ENCODE measurements at regions not wholly inside any gene's neighbourhood (a gene's known extent, or its start where the extent isn't known, plus 50 kb on each side); places are given as distances from the start of the nearest gene placed in this dataset.

GRCh38 chr1:5324883-5325282 lies 667.3 kb downstream of the NPHP4 start:
- TF ChIP-seq, protein P1, sequence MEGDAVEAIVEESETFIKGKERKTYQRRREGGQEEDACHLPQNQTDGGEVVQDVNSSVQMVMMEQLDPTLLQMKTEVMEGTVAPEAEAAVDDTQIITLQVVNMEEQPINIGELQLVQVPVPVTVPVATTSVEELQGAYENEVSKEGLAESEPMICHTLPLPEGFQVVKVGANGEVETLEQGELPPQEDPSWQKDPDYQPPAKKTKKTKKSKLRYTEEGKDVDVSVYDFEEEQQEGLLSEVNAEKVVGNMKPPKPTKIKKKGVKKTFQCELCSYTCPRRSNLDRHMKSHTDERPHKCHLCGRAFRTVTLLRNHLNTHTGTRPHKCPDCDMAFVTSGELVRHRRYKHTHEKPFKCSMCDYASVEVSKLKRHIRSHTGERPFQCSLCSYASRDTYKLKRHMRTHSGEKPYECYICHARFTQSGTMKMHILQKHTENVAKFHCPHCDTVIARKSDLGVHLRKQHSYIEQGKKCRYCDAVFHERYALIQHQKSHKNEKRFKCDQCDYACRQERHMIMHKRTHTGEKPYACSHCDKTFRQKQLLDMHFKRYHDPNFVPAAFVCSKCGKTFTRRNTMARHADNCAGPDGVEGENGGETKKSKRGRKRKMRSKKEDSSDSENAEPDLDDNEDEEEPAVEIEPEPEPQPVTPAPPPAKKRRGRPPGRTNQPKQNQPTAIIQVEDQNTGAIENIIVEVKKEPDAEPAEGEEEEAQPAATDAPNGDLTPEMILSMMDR (IDR thresholded peaks at IDR 0.05): no peak
- TF ChIP-seq EZH2 (IDR thresholded peaks at IDR 0.05): no peak

Measured in neural progenitor cell (in vitro differentiated cells).